GM21529 (cell line): ENCODE measurements at regions not wholly inside any gene's neighbourhood (a gene's known extent, or its start where the extent isn't known, plus 50 kb on each side); places are given as distances from the start of the nearest gene placed in this dataset.

Experiments
- ATAC-seq: cut with Tn5 transposase; IDR thresholded peaks from one replicate; pipeline ENCODE4 v1.9.1; 2021; ENCODE audit not compliant: unreplicated experiment

GRCh38 chr17:33511670-33512069 lies 218.6 kb upstream of the ASIC2 start:
- ATAC-seq = no peak

GRCh38 chr17:33512113-33512512 lies 219.0 kb upstream of the ASIC2 start:
- ATAC-seq = no peak

DNA sequence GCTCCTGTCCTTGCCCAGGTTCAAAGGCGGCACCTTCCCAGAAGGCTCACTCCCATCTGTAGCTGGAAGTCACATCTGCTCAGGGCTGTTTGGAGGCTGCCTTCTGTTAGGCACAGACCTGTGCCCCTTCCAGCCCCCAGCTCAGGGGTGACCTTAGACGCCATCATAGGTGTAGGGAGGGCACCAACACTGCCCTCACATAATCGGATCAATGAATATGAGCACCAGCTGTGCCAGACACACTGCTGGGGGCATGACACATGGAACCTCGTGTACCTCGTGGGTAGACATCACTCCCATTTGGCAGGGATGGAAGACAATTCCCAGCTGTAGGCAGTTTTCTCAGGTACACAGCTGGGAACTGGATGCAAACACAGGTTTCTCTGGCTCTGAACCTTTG lies 220.7 kb upstream of the ASIC2 start:
- ATAC-seq = no peak

- no peak for ATAC-seq
These were observed 221.3 kb upstream of the ASIC2 start for GRCh38 chr17:33514369-33514768.

- ATAC-seq = no peak
These were observed 222.9 kb upstream of the ASIC2 start for GRCh38 chr17:33515974-33516373.

DNA sequence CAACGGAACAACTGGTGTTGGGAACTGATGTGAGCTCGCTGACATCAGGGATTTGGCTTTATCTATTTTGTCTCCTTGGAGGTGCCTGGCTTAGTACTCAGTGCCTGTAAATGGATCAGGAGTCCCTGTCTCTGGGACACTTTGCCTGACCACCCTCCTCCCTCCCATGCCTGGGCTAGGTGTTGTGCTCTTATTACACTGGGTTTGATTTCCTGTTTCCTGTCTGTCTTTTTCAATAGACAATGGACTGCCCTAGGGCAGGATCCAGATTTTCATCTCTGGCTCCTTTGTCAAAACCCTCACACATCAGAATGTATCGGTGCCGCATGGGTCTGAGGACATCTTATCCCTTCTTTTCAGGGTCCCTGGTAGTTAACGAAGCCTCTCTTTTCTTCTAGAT lies 223.6 kb upstream of the ASIC2 start:
- ATAC-seq = no peak

DNA sequence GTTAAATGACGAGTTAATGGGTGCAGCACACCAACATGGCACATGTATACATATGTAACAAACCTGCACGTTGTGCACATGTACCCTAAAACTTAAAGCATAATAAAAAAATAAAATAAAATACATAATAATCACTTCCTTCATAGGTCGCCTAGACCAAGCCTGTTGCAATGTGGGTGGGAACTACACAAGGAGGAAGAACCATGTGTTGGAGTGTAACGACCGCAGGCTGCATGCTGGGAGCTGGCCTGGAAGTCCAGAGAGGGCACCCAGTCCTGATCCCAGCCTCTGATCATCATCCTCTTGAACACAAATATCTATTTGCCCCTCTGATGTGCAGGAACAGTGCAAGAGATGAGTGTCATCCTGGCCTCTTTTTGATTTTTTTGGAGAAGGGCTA lies 224.7 kb upstream of the ASIC2 start:
- ATAC-seq = no peak

DNA sequence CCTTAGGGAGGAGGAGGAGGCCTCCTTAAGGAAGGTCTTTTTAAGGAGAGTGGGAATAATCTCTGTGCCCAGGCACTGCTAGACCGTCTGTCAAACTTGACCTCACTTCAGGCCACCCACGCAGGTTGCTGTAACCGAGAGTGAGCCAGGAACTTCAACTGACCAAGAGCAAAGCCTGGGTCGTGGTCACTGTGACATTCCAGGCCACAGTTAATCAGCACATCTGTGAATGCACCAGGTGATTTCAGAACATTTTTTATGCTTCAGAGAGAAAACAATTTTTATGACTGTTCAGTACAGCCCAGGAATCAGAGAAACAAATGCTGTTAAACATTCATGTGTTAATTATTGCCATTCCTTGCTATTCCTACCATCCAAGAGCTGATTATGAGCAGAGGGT lies 226.6 kb upstream of the ASIC2 start:
- no peak for ATAC-seq

DNA sequence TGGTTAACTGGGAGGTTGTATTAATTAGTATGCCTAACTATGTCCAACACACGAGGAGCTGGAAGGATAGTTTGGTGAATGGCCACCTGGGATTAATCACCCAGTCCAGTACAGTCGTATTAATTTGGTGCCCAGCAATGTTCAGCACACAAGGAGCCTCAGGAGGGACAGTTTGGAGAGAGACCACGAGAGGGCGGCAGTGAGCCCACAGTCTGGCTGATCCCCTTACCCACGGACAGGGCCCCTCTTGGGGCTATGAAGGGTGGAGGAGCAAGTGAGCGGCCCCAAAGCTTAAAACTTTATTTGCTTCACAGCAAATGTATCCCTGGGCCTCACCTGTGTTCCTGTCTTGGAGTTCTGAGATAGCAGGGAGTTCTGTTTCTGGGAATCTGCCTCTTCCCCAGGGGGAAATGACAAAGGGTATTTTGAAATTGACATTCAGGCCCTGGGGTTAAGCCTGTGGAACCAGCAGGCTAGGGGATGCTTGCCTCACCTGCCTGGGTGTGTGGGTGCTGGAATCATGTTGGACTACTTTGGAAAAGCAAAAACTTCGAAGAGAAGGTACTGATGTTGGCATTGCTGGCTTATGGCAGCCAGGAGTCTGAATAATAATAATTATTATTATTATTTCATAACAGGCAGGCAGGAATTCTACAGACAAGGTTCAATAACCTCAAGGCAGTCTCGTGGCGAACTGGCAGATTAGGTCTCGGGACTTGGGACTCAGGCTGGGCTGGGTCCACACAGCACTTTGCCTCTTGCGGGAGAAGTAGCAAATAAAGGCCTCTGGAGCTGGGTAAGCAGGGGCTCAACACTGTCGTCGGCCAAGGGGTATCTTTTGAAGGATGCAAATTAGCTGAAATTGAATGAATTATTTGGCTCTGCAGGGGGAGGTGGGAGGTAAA lies 227.6 kb upstream of the ASIC2 start:
- ATAC-seq = no peak

- ATAC-seq = no peak
These were observed 228.7 kb upstream of the ASIC2 start for GRCh38 chr17:33521784-33522183.

- ATAC-seq = no peak
These were observed 229.5 kb upstream of the ASIC2 start for GRCh38 chr17:33522623-33523022.

- ATAC-seq = no peak
These were observed 230.5 kb upstream of the ASIC2 start for GRCh38 chr17:33523577-33523981.

DNA sequence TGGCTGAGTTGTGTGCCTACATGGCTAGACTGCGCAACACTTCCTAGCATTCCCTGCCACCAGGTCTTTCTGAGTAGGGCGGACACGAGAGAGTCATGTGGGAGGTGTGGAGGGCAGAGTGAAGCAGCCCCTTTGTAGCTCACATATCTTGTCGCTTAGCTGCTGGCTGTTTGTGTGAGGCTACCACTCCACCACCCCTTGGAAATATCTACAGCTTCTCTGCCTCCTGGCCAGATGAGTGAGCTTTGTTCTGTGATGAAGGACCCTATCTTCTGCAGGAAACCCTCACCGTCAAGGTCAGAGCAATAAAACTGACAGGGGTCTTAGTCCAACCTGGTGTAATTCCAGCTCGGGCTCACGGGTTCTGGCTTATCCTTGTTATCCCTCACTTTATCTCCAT lies 232.1 kb upstream of the ASIC2 start:
- ATAC-seq = no peak

GRCh38 chr17:33526717-33527116 lies 233.6 kb upstream of the ASIC2 start:
- no peak for ATAC-seq

DNA sequence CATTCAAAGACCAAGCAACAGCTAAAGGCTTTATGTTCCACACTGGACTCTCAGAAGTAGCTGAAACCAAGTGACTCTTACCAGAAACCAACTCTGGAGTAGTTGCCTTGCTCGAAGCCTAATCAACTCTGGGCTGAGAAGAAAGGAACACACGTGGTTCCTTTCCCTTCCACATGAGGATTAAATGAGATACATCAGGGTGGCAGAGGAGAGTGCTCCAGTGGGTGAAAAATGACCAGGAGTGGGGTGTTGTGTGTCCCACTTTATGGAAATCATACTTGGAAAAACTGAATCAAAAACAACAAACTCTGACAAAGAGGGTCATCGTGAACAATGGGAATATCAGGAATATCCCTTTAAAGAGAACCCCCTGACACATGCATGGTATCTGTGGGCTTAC lies 234.2 kb upstream of the ASIC2 start:
- ATAC-seq = no peak

DNA sequence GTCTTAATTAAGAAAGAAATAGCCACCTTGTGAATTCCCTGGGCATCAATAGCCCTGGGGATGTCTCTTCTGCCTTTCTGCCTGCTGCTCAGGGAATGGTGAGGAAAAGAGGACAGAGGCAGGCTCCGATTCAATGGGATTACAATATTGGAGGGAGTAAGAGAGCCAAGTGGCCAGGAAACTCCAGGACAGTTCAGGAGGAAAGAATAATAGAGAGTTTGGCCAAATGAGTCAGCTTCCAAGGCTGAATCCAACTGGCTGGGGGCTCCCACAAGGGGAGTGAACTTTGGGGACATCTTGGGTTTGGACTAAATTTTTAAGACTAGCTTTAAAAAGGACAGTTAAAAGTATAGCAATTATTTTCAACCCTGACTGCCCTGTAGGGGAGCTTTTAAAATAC lies 235.8 kb upstream of the ASIC2 start:
- ATAC-seq = no peak

GRCh38 chr17:33529816-33530215 lies 236.7 kb upstream of the ASIC2 start:
- no peak for ATAC-seq

DNA sequence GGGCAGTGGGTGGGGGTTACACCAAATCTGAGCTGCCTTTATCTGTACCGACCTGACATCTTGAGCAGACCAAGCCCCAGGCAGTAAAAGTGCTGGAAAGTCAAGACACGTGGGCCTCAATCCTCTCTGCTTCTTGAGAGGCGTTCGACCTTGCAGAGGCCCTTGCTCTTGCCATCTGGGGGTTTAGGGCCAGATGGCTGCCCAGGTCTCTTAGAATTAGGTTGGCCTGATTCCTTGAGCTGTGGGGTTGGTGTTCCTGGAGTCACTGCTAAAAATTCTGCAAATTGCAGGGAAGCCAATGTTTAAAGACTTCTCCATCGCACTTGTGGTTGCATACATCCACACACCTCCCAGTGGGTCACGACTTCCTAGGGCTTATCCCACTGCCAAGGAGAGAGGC lies 238.2 kb upstream of the ASIC2 start:
- no peak for ATAC-seq

GRCh38 chr17:33534087-33534486 lies 241.0 kb upstream of the ASIC2 start:
- no peak for ATAC-seq

DNA sequence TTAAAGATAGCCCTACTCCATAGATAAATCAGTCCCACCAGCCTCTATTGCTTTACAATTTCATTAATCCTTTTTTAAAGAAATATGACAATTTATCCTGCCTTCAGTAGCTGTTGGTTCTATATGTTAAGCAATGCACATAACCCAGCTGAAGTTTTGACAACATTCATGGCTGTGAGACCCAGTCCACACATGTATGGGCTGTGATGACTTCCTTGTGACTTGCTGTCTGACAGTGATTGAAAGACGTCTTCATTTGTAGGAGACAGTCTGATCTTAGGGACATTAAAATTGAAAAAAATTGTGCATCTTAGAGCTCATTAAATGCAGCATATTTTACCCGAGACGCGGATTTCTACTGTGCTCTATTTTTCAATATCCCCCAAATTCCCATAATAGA lies 252.0 kb upstream of the ASIC2 start:
- no peak for ATAC-seq

- ATAC-seq = no peak
These were observed 257.2 kb upstream of the ASIC2 start for GRCh38 chr17:33550261-33550660.

DNA sequence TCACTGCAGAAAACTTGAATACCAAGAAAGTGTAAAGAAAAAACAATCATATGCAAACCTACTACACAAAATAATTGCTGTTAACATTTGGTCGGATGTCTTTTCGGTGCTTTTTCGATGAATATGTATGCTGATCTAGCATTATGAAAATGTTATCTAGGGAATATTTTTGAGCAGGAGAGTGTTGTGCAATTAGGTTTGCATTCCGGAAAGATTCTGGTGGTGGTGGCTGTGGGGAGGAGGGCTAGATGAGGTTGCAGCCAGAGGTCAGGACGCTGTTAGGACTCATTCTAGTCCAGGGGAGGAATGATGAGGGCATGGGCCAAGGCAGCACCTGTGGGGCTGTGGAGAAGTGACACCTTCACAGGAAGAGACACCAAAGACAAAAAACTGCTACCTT lies 258.0 kb upstream of the ASIC2 start:
- ATAC-seq = no peak

- ATAC-seq = no peak
These were observed 258.8 kb upstream of the ASIC2 start for GRCh38 chr17:33551911-33552310.
